Type B pancreatic cell (in vitro differentiated cells): ENCODE measurements at regions not wholly inside any gene's neighbourhood (a gene's known extent, or its start where the extent isn't known, plus 50 kb on each side); places are given as distances from the start of the nearest gene placed in this dataset.

Experiments used
- DNase-seq: peaks from one replicate; pipeline ENCODE4 v3.0.0; 2021; ENCODE audit warnings: mixed read lengths; ENCODE audit not compliant: unreplicated experiment; ENCODE audit errors: extremely low spot score
- H3K27ac Mint-ChIP-seq: 2 replicates; pipeline ENCODE4 v1.8.0; 2021; ENCODE audit warnings: mild to moderate bottlenecking, mixed read lengths
- H3K27me3 Mint-ChIP-seq: 2 replicates; pipeline ENCODE4 v1.8.0; 2021; ENCODE audit warnings: mixed read lengths
- H3K36me3 Mint-ChIP-seq: 2 replicates; pipeline ENCODE4 v1.8.0; 2021; ENCODE audit warnings: mixed read lengths
- H3K4me1 Mint-ChIP-seq: one replicate; pipeline ENCODE4 v1.8.0; 2021; ENCODE audit warnings: mixed read lengths; ENCODE audit not compliant: unreplicated experiment
- H3K4me3 Mint-ChIP-seq: 2 replicates; pipeline ENCODE4 v1.8.0; 2021; ENCODE audit warnings: mild to moderate bottlenecking, mixed read lengths
- H3K9me3 Mint-ChIP-seq: 2 replicates; pipeline ENCODE4 v1.8.0; 2021; ENCODE audit warnings: mixed read lengths
- TF ChIP-seq, protein P1 (sequence below): fragments of 200-600 bp; sonication (generic); conservative IDR thresholded peaks from 2 replicates; pipeline ENCODE4 v1.5.0; 2021; ENCODE audit warnings: antibody characterized with exemption, mild to moderate bottlenecking

- no peak overlapping the region for H3K27ac Mint-ChIP-seq
- H3K36me3 Mint-ChIP-seq: no peaks in the 10 kb centered on the region
- DNase-seq: no peak
- peaks cover 5% of the 10 kb centered on the region for H3K4me1 Mint-ChIP-seq
- peaks cover 3% of the 10 kb centered on the region for H3K27me3 Mint-ChIP-seq
- H3K4me3 Mint-ChIP-seq: no peak overlapping the region
- H3K9me3 Mint-ChIP-seq: peaks cover 4% of the 10 kb centered on the region
- TF ChIP-seq, protein P1, sequence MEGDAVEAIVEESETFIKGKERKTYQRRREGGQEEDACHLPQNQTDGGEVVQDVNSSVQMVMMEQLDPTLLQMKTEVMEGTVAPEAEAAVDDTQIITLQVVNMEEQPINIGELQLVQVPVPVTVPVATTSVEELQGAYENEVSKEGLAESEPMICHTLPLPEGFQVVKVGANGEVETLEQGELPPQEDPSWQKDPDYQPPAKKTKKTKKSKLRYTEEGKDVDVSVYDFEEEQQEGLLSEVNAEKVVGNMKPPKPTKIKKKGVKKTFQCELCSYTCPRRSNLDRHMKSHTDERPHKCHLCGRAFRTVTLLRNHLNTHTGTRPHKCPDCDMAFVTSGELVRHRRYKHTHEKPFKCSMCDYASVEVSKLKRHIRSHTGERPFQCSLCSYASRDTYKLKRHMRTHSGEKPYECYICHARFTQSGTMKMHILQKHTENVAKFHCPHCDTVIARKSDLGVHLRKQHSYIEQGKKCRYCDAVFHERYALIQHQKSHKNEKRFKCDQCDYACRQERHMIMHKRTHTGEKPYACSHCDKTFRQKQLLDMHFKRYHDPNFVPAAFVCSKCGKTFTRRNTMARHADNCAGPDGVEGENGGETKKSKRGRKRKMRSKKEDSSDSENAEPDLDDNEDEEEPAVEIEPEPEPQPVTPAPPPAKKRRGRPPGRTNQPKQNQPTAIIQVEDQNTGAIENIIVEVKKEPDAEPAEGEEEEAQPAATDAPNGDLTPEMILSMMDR: no peak
Measured at GRCh38 chr6:9564021-9564420, 850.9 kb downstream of the TFAP2A start.

DNA sequence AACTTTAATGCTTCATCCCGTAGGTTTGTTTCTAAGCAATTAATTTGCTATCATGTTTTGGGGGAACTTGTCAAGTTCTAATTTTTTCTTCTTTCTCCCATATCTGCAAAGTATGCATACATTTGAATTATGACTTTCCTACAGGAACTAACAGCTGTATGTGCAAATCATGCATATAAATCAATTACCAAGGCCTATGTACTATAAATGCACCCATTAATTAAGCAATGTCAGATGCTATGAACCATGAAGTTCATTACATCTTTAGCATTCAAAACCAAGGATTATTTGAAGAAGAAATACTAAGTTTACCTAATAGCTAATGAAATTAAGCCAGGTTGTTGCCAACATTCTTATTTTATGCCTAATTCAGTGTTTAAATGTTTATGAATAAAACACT lies 851.3 kb downstream of the TFAP2A start:
- Mint-ChIP-seq H3K36me3 (no peaks in the 10 kb centered on the region), H3K9me3 (peaks cover 4% of the 10 kb centered on the region), H3K4me3 (no peak overlapping the region), H3K27ac (no peak overlapping the region), H3K27me3 (peaks cover 3% of the 10 kb centered on the region), H3K4me1 (peaks cover 5% of the 10 kb centered on the region)
- TF ChIP-seq, protein P1: no peak
- no peak for DNase-seq

DNA sequence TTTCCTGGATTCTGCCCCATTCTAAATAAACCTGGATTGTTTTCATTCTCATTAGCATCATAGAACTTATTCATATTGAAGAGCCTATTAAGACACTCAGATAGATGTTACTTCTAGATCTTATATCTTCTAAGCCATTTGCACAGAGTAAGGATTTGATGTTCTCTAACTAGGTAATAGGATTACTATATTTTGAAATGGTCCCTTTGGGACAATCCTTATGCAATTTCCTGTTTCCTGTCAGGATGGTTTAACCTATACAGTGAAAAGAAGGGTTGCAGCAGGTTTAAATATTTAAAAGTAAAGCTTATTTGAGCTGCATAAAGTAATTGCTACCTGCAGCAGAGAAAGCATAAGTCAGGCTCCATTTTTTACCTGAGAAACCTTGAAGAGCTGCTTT lies 860.1 kb downstream of the TFAP2A start:
- no peaks in the 10 kb centered on the region for H3K4me1 Mint-ChIP-seq
- TF ChIP-seq, protein P1: no peak
- no peak for DNase-seq
- no peak overlapping the region for H3K27ac Mint-ChIP-seq
- no peaks in the 10 kb centered on the region for H3K36me3 Mint-ChIP-seq
- H3K9me3 Mint-ChIP-seq: peaks cover 11% of the 10 kb centered on the region
- H3K4me3 Mint-ChIP-seq: no peak overlapping the region
- H3K27me3 Mint-ChIP-seq: no peaks in the 10 kb centered on the region

DNA sequence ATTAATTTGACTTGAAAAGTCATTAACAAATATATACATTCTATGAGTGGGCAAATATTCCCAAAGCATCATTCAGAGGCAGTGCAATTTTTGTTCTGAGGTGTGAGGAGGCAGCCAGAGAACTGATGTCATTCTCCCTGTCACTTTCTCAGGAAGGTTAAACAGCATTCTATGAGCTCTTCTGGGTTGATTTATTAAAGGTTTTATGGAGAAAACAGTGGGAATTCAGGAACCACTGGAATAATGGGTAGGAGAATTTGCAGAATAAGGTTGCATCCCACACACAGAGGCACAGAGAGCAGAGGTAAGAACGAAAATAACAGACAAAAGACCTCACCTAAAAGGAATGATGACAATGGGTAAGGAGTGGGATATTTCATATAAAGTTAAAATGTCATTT lies 860.6 kb downstream of the TFAP2A start:
- Mint-ChIP-seq H3K4me3 (no peak overlapping the region), H3K9me3 (peaks cover 11% of the 10 kb centered on the region), H3K36me3 (no peaks in the 10 kb centered on the region), H3K27me3 (no peaks in the 10 kb centered on the region), H3K27ac (no peak overlapping the region), H3K4me1 (no peaks in the 10 kb centered on the region)
- TF ChIP-seq, protein P1: no peak
- DNase-seq: no peak

GRCh38 chr6:9553002-9553401 lies 861.9 kb downstream of the TFAP2A start:
- no peak overlapping the region for H3K4me3 Mint-ChIP-seq
- no peak for DNase-seq

More at GRCh38 chr6:9553002-9553401, 861.9 kb downstream of the TFAP2A start:
- no peaks in the 10 kb centered on the region for H3K27me3 Mint-ChIP-seq
- no peak overlapping the region for H3K27ac Mint-ChIP-seq
- H3K4me1 Mint-ChIP-seq: no peaks in the 10 kb centered on the region
- no peaks in the 10 kb centered on the region for H3K36me3 Mint-ChIP-seq
- TF ChIP-seq, protein P1: no peak
- H3K9me3 Mint-ChIP-seq: peaks cover 11% of the 10 kb centered on the region
